HEK293 (cell line): ENCODE measurements at regions not wholly inside any gene's neighbourhood (a gene's known extent, or its start where the extent isn't known, plus 50 kb on each side); places are given as distances from the start of the nearest gene placed in this dataset.

ENCODE experiments used
- CTCF ChIA-PET: fragments of 350-600 bp; formaldehyde crosslinking; extraction: SDS; loops from one replicate; lab custom pipeline; 2021; ENCODE audit warnings: antibody characterized with exemption; lab: Yijun Ruan, JAX
- POLR2A ChIA-PET: fragments of 300-600 bp; formaldehyde crosslinking; extraction: SDS; loops from one replicate; lab custom pipeline; 2020; ENCODE audit warnings: antibody characterized with exemption, inconsistent platforms; lab: Yijun Ruan, JAX
- H3K27ac ChIP-seq: fragments of 200-500 bp; sonication (Bioruptor generic); 2 replicates; pipeline ENCODE4 v1.5.1; 2014; ENCODE audit warnings: low read depth, low read length, control low read depth, inconsistent platforms; ENCODE audit errors: extremely low read depth
- H3K36me3 ChIP-seq, 2 experiments: fragments of 200-500 bp in 1 of 2; sonication (Bioruptor generic) in 1 of 2; 1 replicate in 1 of 2; 2 replicates in 1 of 2; pipeline ENCODE4 v1.5.1; 2014 to 2017; ENCODE audit warnings: inconsistent platforms in 2 of 2, low read length in 2 of 2; ENCODE audit not compliant: control insufficient read depth in 2 of 2, insufficient read depth in 1 of 2
- H3K4me1 ChIP-seq: fragments of 200-500 bp; sonication (Bioruptor generic); 2 replicates; pipeline ENCODE4 v1.5.1; 2014; ENCODE audit warnings: mild to moderate bottlenecking, low read length, inconsistent platforms; ENCODE audit not compliant: control insufficient read depth, insufficient read depth
- H3K4me3 ChIP-seq: 2 replicates; pipeline ENCODE4 v1.5.1; 2011; ENCODE audit warnings: low read depth, mild to moderate bottlenecking, control low read depth, low read length, moderate library complexity
- H3K9me3 ChIP-seq: fragments of 200-500 bp; sonication (Bioruptor generic); 2 replicates; pipeline ENCODE4 v1.5.1; 2014; ENCODE audit warnings: low read depth, low read length, inconsistent platforms; ENCODE audit not compliant: control insufficient read depth, insufficient read depth
- MEIS1 ChIP-seq: sonication (generic); formaldehyde crosslinking; IDR thresholded peaks from 2 replicates; pipeline ENCODE4 v1.8.1; 2022; ENCODE audit warnings: missing genetic modification reagents, mild to moderate bottlenecking, borderline replicate concordance
- SETDB1 ChIP-seq: IDR thresholded peaks from one replicate; pipeline ENCODE4 v1.6.1; 2017; ENCODE audit warnings: mild to moderate bottlenecking, low read length, moderate library complexity, mixed read lengths; ENCODE audit not compliant: insufficient read length
- SP3 ChIP-seq: fragments of 450-650 bp; formaldehyde crosslinking; IDR thresholded peaks from 2 replicates; pipeline ENCODE4 v1.5.1; 2016; ENCODE audit warnings: missing biosample characterization, missing genetic modification characterization
- TRIM28 ChIP-seq: IDR thresholded peaks from 2 replicates; pipeline ENCODE4 v1.6.1; 2011; ENCODE audit warnings: low read length, control low read depth, borderline replicate concordance
- ZBTB49 ChIP-seq: fragments of 450-650 bp; formaldehyde crosslinking; IDR thresholded peaks from 2 replicates; pipeline ENCODE4 v1.5.1; 2016; ENCODE audit warnings: missing biosample characterization, missing genetic modification characterization, low read depth
- ZFHX2 ChIP-seq: fragments of 450-650 bp; formaldehyde crosslinking; conservative IDR thresholded peaks from 2 replicates; pipeline ENCODE4 v1.5.1; 2016; ENCODE audit warnings: missing biosample characterization, missing genetic modification characterization
- ZFP3 ChIP-seq: fragments of 450-650 bp; formaldehyde crosslinking; IDR thresholded peaks from 2 replicates; pipeline ENCODE4 v1.5.1; 2016; ENCODE audit warnings: low read depth, missing biosample characterization, missing genetic modification characterization
- ZFP37 ChIP-seq: fragments of 450-650 bp; formaldehyde crosslinking; IDR thresholded peaks from 2 replicates; pipeline ENCODE4 v1.5.1; 2016; ENCODE audit warnings: missing biosample characterization, missing genetic modification characterization
- ZFP69B ChIP-seq: fragments of 450-650 bp; formaldehyde crosslinking; IDR thresholded peaks from 2 replicates; pipeline ENCODE4 v1.5.1; 2016; ENCODE audit warnings: missing biosample characterization, missing genetic modification characterization
- ZNF10 ChIP-seq: fragments of 450-650 bp; formaldehyde crosslinking; IDR thresholded peaks from 2 replicates; pipeline ENCODE4 v1.5.1; 2017; ENCODE audit warnings: missing biosample characterization, missing genetic modification characterization
- ZNF133 ChIP-seq: fragments of 450-650 bp; formaldehyde crosslinking; IDR thresholded peaks from 2 replicates; pipeline ENCODE4 v1.5.1; 2016; ENCODE audit warnings: missing biosample characterization, missing genetic modification characterization
- ZNF202 ChIP-seq: fragments of 450-650 bp; formaldehyde crosslinking; IDR thresholded peaks from 2 replicates; pipeline ENCODE4 v1.5.1; 2016; ENCODE audit warnings: missing biosample characterization, missing genetic modification characterization, borderline replicate concordance
- ZNF221 ChIP-seq: fragments of 450-650 bp; formaldehyde crosslinking; IDR thresholded peaks from 2 replicates; pipeline ENCODE4 v1.5.1; 2017; ENCODE audit warnings: missing biosample characterization, missing genetic modification characterization, borderline replicate concordance
- ZNF248 ChIP-seq: fragments of 450-650 bp; formaldehyde crosslinking; IDR thresholded peaks from 2 replicates; pipeline ENCODE4 v1.5.1; 2017; ENCODE audit warnings: missing biosample characterization, missing genetic modification characterization
- ZNF274 ChIP-seq, 2 experiments: fragments of 200-500 bp in 1 of 2; fragments of 450-650 bp in 1 of 2; sonication (Bioruptor generic) in 1 of 2; formaldehyde crosslinking in 1 of 2; IDR thresholded peaks; 2 replicates each; pipeline versions ENCODE4 v1.5.1 to v1.6.1; 2014 to 2016; ENCODE audit warnings: borderline replicate concordance in 1 of 2, inconsistent platforms in 1 of 2, low read length in 1 of 2, missing biosample characterization in 1 of 2, missing genetic modification characterization in 1 of 2
- ZNF292 ChIP-seq: fragments of 450-650 bp; formaldehyde crosslinking; IDR thresholded peaks from 2 replicates; pipeline ENCODE4 v1.5.1; 2016; ENCODE audit warnings: low read depth, missing biosample characterization, missing genetic modification characterization, borderline replicate concordance
- ZNF341 ChIP-seq: fragments of 450-650 bp; formaldehyde crosslinking; IDR thresholded peaks from 2 replicates; pipeline ENCODE4; 2016; ENCODE audit warnings: low read depth, missing biosample characterization, missing genetic modification characterization
- ZNF433 ChIP-seq: fragments of 450-650 bp; formaldehyde crosslinking; IDR thresholded peaks from 2 replicates; pipeline ENCODE4 v1.5.1; 2016; ENCODE audit warnings: missing biosample characterization, missing genetic modification characterization, low read depth
- ZNF48 ChIP-seq: fragments of 450-650 bp; formaldehyde crosslinking; IDR thresholded peaks from 2 replicates; pipeline ENCODE4 v1.5.1; 2016; ENCODE audit warnings: missing biosample characterization, missing genetic modification characterization
- ZNF501 ChIP-seq: fragments of 450-650 bp; formaldehyde crosslinking; IDR thresholded peaks from 2 replicates; pipeline ENCODE4 v1.5.1; 2016; ENCODE audit warnings: missing biosample characterization, missing genetic modification characterization
- ZNF513 ChIP-seq: fragments of 450-650 bp; IDR thresholded peaks from 2 replicates; pipeline ENCODE4 v1.5.1; 2018; ENCODE audit warnings: missing biosample characterization, missing genetic modification characterization
- ZNF596 ChIP-seq: fragments of 450-650 bp; IDR thresholded peaks from 2 replicates; pipeline ENCODE4 v1.5.0; 2018; ENCODE audit warnings: missing biosample characterization, mild to moderate bottlenecking, missing genetic modification characterization, moderate library complexity
- ZNF658 ChIP-seq: fragments of 450-650 bp; formaldehyde crosslinking; IDR thresholded peaks from 2 replicates; pipeline ENCODE4; 2016; ENCODE audit warnings: missing biosample characterization, missing genetic modification characterization
- ZNF701 ChIP-seq: fragments of 450-650 bp; formaldehyde crosslinking; IDR thresholded peaks from 2 replicates; pipeline ENCODE4 v1.5.1; 2016; ENCODE audit warnings: missing biosample characterization, missing genetic modification characterization
- ZNF747 ChIP-seq: fragments of 450-650 bp; formaldehyde crosslinking; IDR thresholded peaks from 2 replicates; pipeline ENCODE4 v1.5.1; 2016; ENCODE audit warnings: missing biosample characterization, missing genetic modification characterization

- Histone ChIP-seq H3K4me3 (no peak overlapping the region), H3K36me3 (no peaks in the 10 kb centered on the region), H3K4me1 (no peaks in the 10 kb centered on the region), H3K9me3 (no peaks in the 10 kb centered on the region), H3K27ac (no peak overlapping the region)
- ChIA-PET POLR2A (interaction anchor here (0.5 kb wide), 1 partner anchor 220 kb away, joined by 3 read pairs; no protein-coding TSS in a partner anchor), CTCF (interaction anchor here (1.2 kb wide), 1 partner anchor 379 kb away, joined by 6 read pairs; no protein-coding TSS in a partner anchor)
- TF ChIP-seq ZNF596 (tag by site-specific recombination) (no peak), TRIM28 (peak; percentile 57; the same call in 1 of the 2 replicates), ZNF513 (tag by site-specific recombination) (peak; percentile 14; the same call in 1 of the 2 replicates)
These were observed 179.7 kb downstream of the MREG start for GRCh38 chr2:215833531-215834162.

DNA sequence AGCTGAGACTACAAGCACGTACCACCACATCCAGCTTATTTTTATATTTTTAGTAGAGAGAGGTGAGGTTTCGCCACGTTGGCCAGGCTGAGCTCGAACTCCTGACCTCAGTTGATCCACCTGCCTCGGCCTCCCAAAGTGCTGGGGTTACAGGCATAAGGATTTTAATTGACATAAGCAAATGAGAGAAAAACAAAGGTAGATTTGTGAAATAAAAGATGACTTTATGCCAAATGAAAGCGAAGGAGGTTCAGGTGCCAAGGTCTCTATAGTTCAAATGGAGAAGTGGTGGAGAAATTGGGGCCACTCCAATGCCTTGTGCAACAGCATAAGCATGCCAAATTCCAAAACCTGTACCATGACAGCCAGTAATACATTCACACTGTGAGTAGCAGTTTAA lies 180.6 kb downstream of the MREG start:
- CTCF ChIA-PET, result interaction anchor here (0.8 to 1.2 kb wide), 2 partner anchors 85 to 378 kb away, joined by 3 to 6 read pairs; no protein-coding TSS in a partner anchor
- H3K27ac ChIP-seq, result no peak overlapping the region

DNA sequence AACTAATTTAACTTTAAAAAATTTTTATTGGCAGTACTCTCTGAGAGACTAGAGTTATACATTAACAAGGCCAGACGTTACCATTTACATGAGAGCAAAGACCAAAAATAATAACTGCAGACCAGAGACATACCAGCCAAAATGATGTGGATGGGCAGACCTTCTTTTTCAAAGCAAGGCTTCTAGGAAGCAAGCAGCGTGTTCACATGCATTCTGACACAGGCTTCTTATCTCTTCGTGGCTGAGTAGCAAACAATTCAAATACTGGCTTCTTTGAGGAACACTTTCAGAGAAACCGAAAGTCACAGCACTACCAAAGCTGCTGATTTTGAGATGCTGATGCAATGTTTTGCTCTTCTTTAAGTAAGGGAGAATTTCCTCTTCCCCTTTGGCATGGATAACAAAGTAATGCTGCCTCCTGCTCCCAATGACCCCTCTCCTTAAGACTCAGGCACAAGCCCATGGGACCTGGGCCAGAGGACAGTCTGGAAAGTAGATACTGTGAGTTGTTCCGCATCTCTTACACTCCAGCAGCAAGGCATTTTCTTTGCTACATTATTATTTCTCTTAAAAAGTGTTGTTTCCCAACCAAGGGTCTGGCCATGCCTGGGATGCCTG lies 181.9 kb downstream of the MREG start:
- no peak overlapping the region for H3K27ac ChIP-seq
- H3K9me3 ChIP-seq, result no peaks in the 10 kb centered on the region
- peaks cover 4% of the 10 kb centered on the region; the same call in 1 of the 2 replicates for H3K4me1 ChIP-seq
- no peak overlapping the region for H3K4me3 ChIP-seq
- ChIA-PET POLR2A (no interaction called here), CTCF (interaction anchor here (1.4 to 1.9 kb wide), 3 partner anchors 10 to 377 kb away, joined by 4 to 6 read pairs (median 6); no protein-coding TSS in a partner anchor)
- H3K36me3 ChIP-seq, result no peaks in the 10 kb centered on the region
- no peak for TF ChIP-seq ZFP69B
- TF ChIP-seq ZNF48 (tag by site-specific recombination), result no peak
- TF ChIP-seq ZFP37, result no peak
- no peak for TF ChIP-seq ZNF221 (tag by site-specific recombination)
- no peak for TF ChIP-seq ZFHX2
- no peak for TF ChIP-seq ZNF292 (tag by site-specific recombination)
- no peak for TF ChIP-seq ZNF433 (tag by site-specific recombination)
- no peak for TF ChIP-seq SP3 (tag by site-specific recombination)
- no peak for TF ChIP-seq ZNF248 (tag by site-specific recombination)
- TF ChIP-seq ZNF202, result no peak
- TF ChIP-seq ZNF133 (tag by site-specific recombination), result no peak
- no peak for TF ChIP-seq ZNF747 (tag by site-specific recombination)
- TF ChIP-seq SETDB1, result no peak
- TF ChIP-seq ZNF658 (tag by site-specific recombination), result no peak
- TF ChIP-seq ZFP3 (tag by site-specific recombination), result no peak
- TF ChIP-seq MEIS1 (CRISPR knock-in tag), result no peak

More for the DNA sequence above, 180.6 kb downstream of the MREG start:
- TF ChIP-seq ZNF701 (tag by site-specific recombination) (no peak), ZNF501 (tag by site-specific recombination) (no peak), ZNF10 (tag by site-specific recombination) (no peak), ZBTB49 (no peak), ZNF274 (IDR thresholded peaks at IDR 0.05; ENCODE audit: low read length) (no peak), ZNF274 (tag by site-specific recombination; IDR thresholded peaks at IDR 0.05; ENCODE audit: borderline replicate concordance) (no peak), ZNF341 (tag by site-specific recombination) (no peak)
- Histone ChIP-seq H3K4me1 (no peaks in the 10 kb centered on the region), H3K4me3 (no peak overlapping the region), H3K9me3 (no peaks in the 10 kb centered on the region), H3K36me3 (no peaks in the 10 kb centered on the region)
- POLR2A ChIA-PET, result no interaction called here
